Activated CD4-positive, alpha-beta T cell treated with anti-CD3 and anti-CD28 coated beads, Interleukin-2, amount 10 ng/mL, durations not matched to agents 7 days and 5 days (primary cell): ENCODE measurements at regions not wholly inside any gene's neighbourhood (a gene's known extent, or its start where the extent isn't known, plus 50 kb on each side); places are given as distances from the start of the nearest gene placed in this dataset.

Experiments used
- CTCF ChIA-PET: fragments of 350-600 bp; sonication (Branson Sonifier 250); formaldehyde crosslinking; loops from one replicate; lab custom pipeline; 2021; ENCODE audit warnings: antibody characterized with exemption; lab: Charles Lee
- POLR2A ChIA-PET: fragments of 350-600 bp; sonication (Branson Sonifier 250); formaldehyde crosslinking; loops from one replicate; lab custom pipeline; 2021; ENCODE audit warnings: antibody characterized with exemption; lab: Charles Lee
- DNase-seq: peaks from one replicate; pipeline ENCODE4 v3.0.0-alpha.2; 2020
- H3K27ac Mint-ChIP-seq: one replicate; pipeline ENCODE4 v1.8.0; 2021; ENCODE audit warnings: mild to moderate bottlenecking, moderate library complexity, mixed read lengths
- H3K27me3 Mint-ChIP-seq: one replicate; pipeline ENCODE4 v1.8.0; 2021; ENCODE audit warnings: mixed read lengths
- H3K36me3 Mint-ChIP-seq: one replicate; pipeline ENCODE4 v1.8.0; 2021; ENCODE audit warnings: low read depth, mixed read lengths
- H3K4me1 Mint-ChIP-seq: one replicate; pipeline ENCODE4 v1.8.0; 2021; ENCODE audit warnings: mixed read lengths
- H3K4me3 Mint-ChIP-seq: one replicate; pipeline ENCODE4 v1.8.0; 2021; ENCODE audit warnings: mild to moderate bottlenecking, moderate library complexity, mixed read lengths
- H3K9me3 Mint-ChIP-seq: one replicate; pipeline ENCODE4 v1.8.0; 2021; ENCODE audit warnings: mixed read lengths

DNA sequence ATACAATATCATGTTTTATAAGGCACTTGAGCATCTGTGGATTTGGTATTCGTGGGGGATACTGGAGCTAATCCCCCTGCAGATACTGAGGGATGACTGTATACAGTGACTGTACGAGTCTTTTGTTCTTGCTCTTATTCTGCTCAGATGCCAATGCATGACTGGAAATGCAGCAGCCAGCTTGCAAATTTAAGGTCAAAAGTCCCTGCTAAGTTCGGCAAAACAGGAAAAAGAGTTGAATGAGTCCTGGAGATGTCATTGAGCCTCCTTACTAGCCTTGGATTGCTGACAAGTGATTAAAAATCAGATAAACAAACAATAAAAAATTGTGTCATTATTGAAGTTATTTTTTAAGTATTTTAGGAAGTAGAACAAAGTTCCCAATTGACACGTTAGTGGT lies 599.3 kb upstream of the IMPG1 start:
- H3K4me3 Mint-ChIP-seq = no peak overlapping the region
- no peak overlapping the region for H3K27ac Mint-ChIP-seq
- CTCF ChIA-PET = no interaction called here

DNA sequence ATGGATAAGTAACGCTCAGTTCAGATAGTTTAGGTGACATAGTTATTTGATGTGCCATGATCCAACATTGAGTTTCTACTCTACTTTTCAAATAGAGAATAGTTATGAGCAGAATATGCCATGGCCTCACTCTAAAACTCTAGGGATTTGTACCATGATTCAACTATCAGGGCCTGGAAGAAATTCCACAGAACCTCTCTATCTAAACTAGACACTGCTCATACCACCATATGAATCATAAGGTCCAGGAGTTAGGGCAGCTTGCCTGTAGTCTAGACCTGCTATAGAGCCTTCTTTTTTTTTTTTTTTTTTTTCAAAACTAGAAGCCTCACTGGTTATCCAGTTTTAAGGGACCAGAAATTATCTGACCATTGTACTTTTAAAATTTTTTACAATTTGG lies 571.8 kb upstream of the IMPG1 start:
- no peaks in the 10 kb centered on the region for H3K9me3 Mint-ChIP-seq
- no peak overlapping the region for H3K27ac Mint-ChIP-seq
- ChIA-PET CTCF (no interaction called here), POLR2A (no interaction called here)
- H3K27me3 Mint-ChIP-seq = no peaks in the 10 kb centered on the region
- no peak for DNase-seq
- H3K36me3 Mint-ChIP-seq = no peaks in the 10 kb centered on the region
- H3K4me1 Mint-ChIP-seq = no peaks in the 10 kb centered on the region
- no peak overlapping the region for H3K4me3 Mint-ChIP-seq

More for the DNA sequence above, 599.3 kb upstream of the IMPG1 start:
- Mint-ChIP-seq H3K9me3 (peaks cover 2% of the 10 kb centered on the region), H3K36me3 (no peaks in the 10 kb centered on the region), H3K27me3 (no peaks in the 10 kb centered on the region), H3K4me1 (no peaks in the 10 kb centered on the region)
- POLR2A ChIA-PET = no interaction called here
- DNase-seq = no peak

DNA sequence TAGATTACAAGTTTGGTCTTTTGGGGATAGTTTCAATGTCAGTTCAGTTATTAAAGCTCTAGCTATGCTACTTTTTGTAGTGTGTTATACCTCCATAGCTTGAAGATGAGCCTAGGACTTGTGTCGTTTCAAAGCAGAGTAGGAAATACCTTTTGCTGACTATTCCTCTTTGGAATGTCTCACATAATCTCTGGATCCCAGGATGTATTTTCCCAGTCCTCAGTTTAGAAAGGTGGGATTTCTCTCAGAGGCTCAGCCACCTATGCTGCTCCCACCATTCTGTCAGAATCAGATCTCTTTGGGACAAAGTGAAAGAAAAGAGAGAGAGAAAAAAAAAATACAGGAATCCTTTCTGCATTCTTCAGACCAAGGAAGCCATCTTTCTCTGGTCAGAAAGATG lies 567.5 kb upstream of the IMPG1 start:
- no peaks in the 10 kb centered on the region for H3K4me1 Mint-ChIP-seq
- no peak for DNase-seq
- no peak overlapping the region for H3K27ac Mint-ChIP-seq
- H3K9me3 Mint-ChIP-seq = no peaks in the 10 kb centered on the region
- no peak overlapping the region for H3K4me3 Mint-ChIP-seq
- H3K36me3 Mint-ChIP-seq = no peaks in the 10 kb centered on the region
- no peaks in the 10 kb centered on the region for H3K27me3 Mint-ChIP-seq
- POLR2A ChIA-PET = no interaction called here
- CTCF ChIA-PET = no interaction called here

DNA sequence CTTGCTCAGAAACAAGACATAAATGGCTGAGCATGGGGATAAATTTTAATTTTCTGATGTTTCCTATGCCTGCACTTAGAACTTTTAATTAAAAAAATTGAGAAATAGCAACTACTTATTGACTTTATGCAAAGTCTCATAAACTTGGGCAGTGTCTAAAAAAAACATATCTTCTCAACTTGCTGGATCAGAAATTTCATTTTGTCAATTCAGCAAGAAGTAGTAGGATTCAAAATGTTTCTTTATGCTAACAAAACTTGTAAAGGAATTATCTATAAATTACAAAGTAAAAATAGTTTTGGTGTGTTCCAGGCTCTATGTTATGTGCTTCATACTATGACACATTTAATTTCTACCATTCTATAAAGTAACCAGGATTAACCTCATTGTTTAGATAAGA lies 562.2 kb upstream of the IMPG1 start:
- ChIA-PET CTCF (interaction anchor here (0.5 kb wide), 1 partner anchor 223 kb away, joined by 3 read pairs; no protein-coding TSS in a partner anchor), POLR2A (no interaction called here)
- Mint-ChIP-seq H3K4me3 (no peak overlapping the region), H3K9me3 (peaks cover 8% of the 10 kb centered on the region), H3K36me3 (no peaks in the 10 kb centered on the region), H3K4me1 (no peaks in the 10 kb centered on the region), H3K27ac (no peak overlapping the region), H3K27me3 (no peaks in the 10 kb centered on the region)
- no peak for DNase-seq

DNA sequence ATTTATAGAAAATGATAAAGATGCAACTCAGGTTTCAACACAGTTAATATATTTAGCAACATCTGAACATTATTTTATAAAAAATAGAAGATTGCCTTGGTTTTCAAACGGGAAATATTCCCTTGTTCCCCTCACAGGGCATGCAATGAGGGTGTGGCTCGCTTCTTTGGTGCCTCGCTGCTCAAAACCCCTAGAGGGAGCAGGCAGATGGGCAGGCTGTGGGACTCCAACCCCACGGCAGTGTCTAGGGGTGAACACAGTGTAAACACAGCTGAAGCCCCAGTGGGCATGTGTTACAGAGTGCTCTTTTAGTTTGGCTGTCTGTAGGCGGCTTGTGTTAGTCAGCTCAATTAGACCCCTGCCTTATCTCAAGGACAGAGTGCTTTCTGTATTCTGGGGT lies 560.8 kb upstream of the IMPG1 start:
- POLR2A ChIA-PET = no interaction called here
- CTCF ChIA-PET = no interaction called here
- DNase-seq = no peak
- no peak overlapping the region for H3K4me3 Mint-ChIP-seq
- H3K4me1 Mint-ChIP-seq = no peaks in the 10 kb centered on the region
- no peaks in the 10 kb centered on the region for H3K27me3 Mint-ChIP-seq
- peaks cover 8% of the 10 kb centered on the region for H3K9me3 Mint-ChIP-seq
- H3K36me3 Mint-ChIP-seq = no peaks in the 10 kb centered on the region
- no peak overlapping the region for H3K27ac Mint-ChIP-seq

DNA sequence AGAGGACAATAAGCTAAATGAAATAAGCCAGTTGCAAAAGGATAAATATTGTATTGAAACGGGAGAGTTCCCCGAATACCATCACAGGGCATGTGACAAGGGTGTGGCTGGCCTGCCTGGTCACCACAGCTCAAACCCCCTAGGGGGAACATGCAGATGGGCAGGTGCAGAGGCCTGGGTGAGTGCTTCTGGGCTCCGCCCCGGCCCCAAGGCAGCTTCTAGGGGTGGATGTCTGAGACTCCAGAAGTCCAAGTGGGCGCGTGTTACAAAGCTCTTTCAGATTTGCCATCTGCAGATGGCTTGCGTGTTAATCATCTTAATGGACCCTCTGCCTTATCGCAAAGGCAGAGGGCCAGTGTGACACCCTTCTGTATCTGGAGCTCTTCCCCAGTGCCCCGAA lies 559.2 kb upstream of the IMPG1 start:
- no peaks in the 10 kb centered on the region for H3K36me3 Mint-ChIP-seq
- POLR2A ChIA-PET = interaction anchor here (0.6 kb wide), 1 partner anchor 18 kb away, joined by 4 read pairs; no protein-coding TSS in a partner anchor

DNA sequence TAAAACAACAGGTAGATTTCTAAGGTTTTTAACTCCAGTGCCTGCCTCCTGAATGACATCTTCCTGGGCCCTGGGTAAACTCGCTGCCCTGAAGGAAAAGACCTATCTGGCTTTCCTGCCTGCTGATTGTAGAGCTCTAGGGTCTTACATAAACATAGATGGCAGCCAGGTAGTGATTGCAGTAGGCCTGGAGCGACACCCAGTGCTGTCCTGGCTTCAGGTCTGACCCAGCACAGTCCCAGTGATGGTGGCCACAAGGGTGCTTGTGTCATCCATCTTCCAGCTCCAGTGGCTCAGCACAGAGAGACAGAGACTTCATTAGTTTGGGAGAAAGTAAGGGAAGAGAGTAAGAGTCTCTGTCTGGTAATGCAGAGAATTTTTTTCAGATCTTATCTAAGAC lies 542.9 kb upstream of the IMPG1 start:
- Mint-ChIP-seq H3K27me3 (no peaks in the 10 kb centered on the region), H3K4me1 (no peaks in the 10 kb centered on the region), H3K27ac (no peak overlapping the region), H3K36me3 (no peaks in the 10 kb centered on the region), H3K4me3 (no peak overlapping the region), H3K9me3 (peaks cover 4% of the 10 kb centered on the region)
- ChIA-PET CTCF (no interaction called here), POLR2A (no interaction called here)
- no peak for DNase-seq

More for the DNA sequence above, 559.2 kb upstream of the IMPG1 start:
- Mint-ChIP-seq H3K9me3 (peaks cover 12% of the 10 kb centered on the region), H3K27ac (no peak overlapping the region), H3K27me3 (no peaks in the 10 kb centered on the region), H3K4me1 (no peaks in the 10 kb centered on the region), H3K4me3 (no peak overlapping the region)
- CTCF ChIA-PET = no interaction called here
- DNase-seq = no peak

DNA sequence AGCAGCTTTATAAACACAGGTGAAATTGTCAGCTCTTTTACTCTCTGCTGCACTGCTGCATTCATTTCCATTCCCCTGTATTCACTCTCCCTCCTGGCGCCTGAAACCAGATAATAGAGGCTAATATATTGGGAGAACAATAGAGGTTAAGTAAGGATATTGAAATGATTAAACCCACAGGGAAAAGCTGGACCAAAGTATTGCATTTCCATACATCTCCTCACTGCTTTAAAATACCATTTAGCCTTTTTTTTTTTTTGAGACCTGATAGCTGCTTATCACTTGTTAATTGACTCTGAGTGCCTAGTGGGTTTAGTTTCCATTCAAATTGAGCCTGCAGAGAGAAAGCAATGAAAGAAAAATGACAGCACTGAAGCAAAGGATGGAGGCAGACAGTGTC lies 540.5 kb upstream of the IMPG1 start:
- H3K27ac Mint-ChIP-seq = no peak overlapping the region
- no peaks in the 10 kb centered on the region for H3K36me3 Mint-ChIP-seq
- CTCF ChIA-PET = no interaction called here
- no peak for DNase-seq
- H3K4me1 Mint-ChIP-seq = no peaks in the 10 kb centered on the region
- peaks cover 6% of the 10 kb centered on the region for H3K9me3 Mint-ChIP-seq
- H3K27me3 Mint-ChIP-seq = no peaks in the 10 kb centered on the region
- no peak overlapping the region for H3K4me3 Mint-ChIP-seq
- POLR2A ChIA-PET = interaction anchor here (0.6 kb wide), 1 partner anchor 19 kb away, joined by 4 read pairs; no protein-coding TSS in a partner anchor

DNA sequence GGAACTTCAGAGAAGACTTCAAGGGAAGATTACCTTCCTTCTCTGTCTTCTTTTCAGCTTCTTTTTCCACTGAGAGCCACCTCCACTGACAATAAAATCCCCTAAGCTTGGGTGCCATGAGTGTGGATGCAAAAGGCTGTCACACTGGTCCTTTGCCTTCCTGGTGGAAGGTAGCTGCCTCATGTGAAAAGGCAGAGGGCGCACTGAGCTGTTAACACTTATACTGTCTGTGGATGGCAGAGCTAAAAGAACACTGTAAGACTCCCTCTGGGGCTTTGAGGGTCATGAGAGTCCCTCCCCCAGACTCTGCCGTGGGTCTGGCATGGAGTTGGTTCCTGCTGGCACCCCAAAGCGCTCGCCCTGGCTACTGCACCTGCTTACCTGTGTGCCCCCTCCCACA lies 536.7 kb upstream of the IMPG1 start:
- ChIA-PET CTCF (no interaction called here), POLR2A (no interaction called here)
- peaks cover 4% of the 10 kb centered on the region for H3K9me3 Mint-ChIP-seq
- H3K4me3 Mint-ChIP-seq = no peak overlapping the region
- H3K27ac Mint-ChIP-seq = no peak overlapping the region
- H3K4me1 Mint-ChIP-seq = no peaks in the 10 kb centered on the region
- H3K27me3 Mint-ChIP-seq = no peaks in the 10 kb centered on the region
- H3K36me3 Mint-ChIP-seq = no peaks in the 10 kb centered on the region
- no peak for DNase-seq

DNA sequence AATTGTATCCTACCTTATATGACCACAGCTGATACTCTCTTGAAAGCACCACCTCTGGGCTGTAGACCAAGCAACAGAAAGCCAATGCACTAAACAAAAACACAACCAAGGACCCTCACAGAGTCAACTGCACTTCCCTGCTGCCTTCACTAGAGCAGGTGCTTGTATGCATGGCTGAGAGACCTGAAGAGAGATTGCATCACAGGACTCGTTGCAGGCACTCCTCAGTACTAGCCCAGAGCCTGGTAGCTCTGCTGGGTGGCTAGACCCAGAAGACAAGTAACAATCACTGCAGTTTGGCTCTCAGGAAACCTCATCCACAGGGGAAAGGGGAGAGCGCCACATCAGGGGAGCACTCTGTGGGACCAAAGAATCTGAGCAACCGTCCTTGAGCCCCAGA lies 521.6 kb upstream of the IMPG1 start:
- Mint-ChIP-seq H3K27ac (no peak overlapping the region), H3K27me3 (no peaks in the 10 kb centered on the region), H3K9me3 (peaks cover 8% of the 10 kb centered on the region), H3K4me3 (no peak overlapping the region), H3K36me3 (no peaks in the 10 kb centered on the region), H3K4me1 (no peaks in the 10 kb centered on the region)
- no peak for DNase-seq
- CTCF ChIA-PET = no interaction called here
- POLR2A ChIA-PET = no interaction called here

DNA sequence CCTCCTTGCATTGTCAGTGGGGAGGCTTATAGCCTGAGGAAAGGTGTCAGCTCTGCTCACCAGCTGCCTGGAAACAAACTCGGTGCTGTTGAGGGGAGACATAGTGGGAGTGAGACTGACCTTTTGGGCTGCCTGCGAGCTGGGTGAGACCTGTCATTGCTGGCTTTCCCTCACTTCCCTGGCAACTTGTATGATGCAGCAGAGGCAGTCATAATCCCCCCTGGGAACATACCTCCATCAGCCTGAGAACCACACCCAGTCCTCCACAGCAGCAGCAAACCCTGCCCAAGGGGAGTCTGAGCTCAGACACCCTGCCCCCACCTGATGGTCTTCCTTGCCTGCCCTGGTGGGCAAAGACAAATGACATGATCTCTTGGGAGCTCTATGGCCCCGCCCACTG lies 521.2 kb upstream of the IMPG1 start:
- H3K4me3 Mint-ChIP-seq = no peak overlapping the region
- no peaks in the 10 kb centered on the region for H3K36me3 Mint-ChIP-seq
- H3K27ac Mint-ChIP-seq = no peak overlapping the region
- DNase-seq = no peak
- H3K9me3 Mint-ChIP-seq = peaks cover 8% of the 10 kb centered on the region
- ChIA-PET POLR2A (no interaction called here), CTCF (no interaction called here)
- H3K27me3 Mint-ChIP-seq = no peaks in the 10 kb centered on the region
- no peaks in the 10 kb centered on the region for H3K4me1 Mint-ChIP-seq

DNA sequence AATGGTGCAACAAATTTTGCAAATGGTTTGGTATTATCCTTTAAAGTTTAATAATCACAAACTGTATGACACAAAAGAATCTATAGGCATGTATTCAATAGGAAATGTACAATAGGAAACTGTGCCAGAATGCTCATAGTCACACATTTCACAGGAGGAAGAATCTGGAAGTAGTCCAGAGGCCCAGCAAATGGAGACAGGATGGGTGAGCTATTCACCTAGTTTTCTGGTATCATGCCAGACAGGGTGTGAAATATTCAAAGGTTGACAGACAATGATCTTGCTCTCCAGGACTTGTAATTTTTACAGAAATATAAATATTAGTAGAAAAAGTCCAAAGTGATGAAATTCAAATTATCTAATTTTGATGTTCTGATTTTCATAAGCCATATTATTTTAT lies 520.1 kb upstream of the IMPG1 start:
- no peaks in the 10 kb centered on the region for H3K36me3 Mint-ChIP-seq
- DNase-seq = no peak
- H3K27me3 Mint-ChIP-seq = no peaks in the 10 kb centered on the region
- ChIA-PET POLR2A (no interaction called here), CTCF (no interaction called here)
- H3K4me3 Mint-ChIP-seq = no peak overlapping the region
- H3K9me3 Mint-ChIP-seq = peaks cover 8% of the 10 kb centered on the region
- no peaks in the 10 kb centered on the region for H3K4me1 Mint-ChIP-seq
- no peak overlapping the region for H3K27ac Mint-ChIP-seq

DNA sequence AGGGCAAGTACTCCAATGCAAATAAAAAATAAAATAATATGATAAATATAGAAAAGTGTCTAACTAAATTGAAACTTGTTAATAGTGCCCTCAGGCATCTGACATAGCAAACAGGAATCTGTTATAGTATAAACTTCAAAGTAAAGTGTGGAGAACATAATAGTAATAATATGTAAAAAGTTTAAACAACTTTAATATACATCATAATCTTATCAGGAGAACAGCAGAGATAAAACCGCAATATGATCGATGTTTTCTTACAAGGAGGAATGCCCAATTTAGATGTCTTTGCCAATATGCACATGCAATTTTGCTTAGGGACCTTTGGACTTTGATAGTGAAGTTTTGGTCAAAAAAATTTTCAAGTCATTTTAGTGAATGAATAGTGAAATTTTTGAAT lies 514.8 kb upstream of the IMPG1 start:
- ChIA-PET POLR2A (no interaction called here), CTCF (no interaction called here)
- no peaks in the 10 kb centered on the region for H3K27me3 Mint-ChIP-seq
- DNase-seq = no peak
- no peaks in the 10 kb centered on the region for H3K4me1 Mint-ChIP-seq
- no peak overlapping the region for H3K4me3 Mint-ChIP-seq
- H3K27ac Mint-ChIP-seq = no peak overlapping the region
- H3K9me3 Mint-ChIP-seq = peaks cover 2% of the 10 kb centered on the region
- no peaks in the 10 kb centered on the region for H3K36me3 Mint-ChIP-seq

DNA sequence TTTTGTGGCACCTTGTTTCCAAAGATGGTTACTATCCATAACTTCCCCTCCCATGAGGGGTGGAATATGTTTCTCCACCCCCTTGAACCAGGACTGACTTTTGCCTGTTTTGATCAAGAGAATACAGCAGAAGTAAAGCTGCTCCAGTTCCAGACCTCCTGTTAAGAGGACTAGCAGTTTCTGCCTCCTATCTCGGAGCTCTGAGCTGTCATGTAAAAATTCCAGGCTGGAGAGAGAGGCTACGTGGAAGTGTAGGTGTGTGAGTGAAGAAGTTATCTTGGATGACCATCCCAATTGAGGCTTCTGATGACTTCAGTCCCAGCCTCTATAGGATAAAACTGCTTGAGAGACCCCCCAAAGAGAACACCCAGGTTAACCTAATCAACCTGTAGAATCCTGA lies 511.7 kb upstream of the IMPG1 start:
- ChIA-PET POLR2A (no interaction called here), CTCF (no interaction called here)
- Mint-ChIP-seq H3K36me3 (no peaks in the 10 kb centered on the region), H3K27ac (no peak overlapping the region), H3K4me3 (no peak overlapping the region), H3K9me3 (peaks cover 2% of the 10 kb centered on the region), H3K27me3 (no peaks in the 10 kb centered on the region), H3K4me1 (no peaks in the 10 kb centered on the region)
- DNase-seq = no peak
